Kidney (tissue), 13 donors: ENCODE measurements at regions not wholly inside any gene's neighbourhood (a gene's known extent, or its start where the extent isn't known, plus 50 kb on each side); places are given as distances from the start of the nearest gene placed in this dataset.

ENCODE experiments used
- DNase-seq, 5 donors: peaks; one replicate each; pipeline ENCODE4 v3.0.0-alpha.2; 2013 to 2020
- FAIRE-seq: peaks from 2 replicates; lab custom pipeline; 2012; peaks lifted over from hg19 to GRCh38; lab: Jason Lieb, UNC
- H3K27ac ChIP-seq, 2 donors: one replicate each; pipeline ENCODE4 v1.7.0; 2013; ENCODE audit warnings: low read depth in 2 of 2, low read length in 2 of 2, inconsistent platforms in 1 of 2
- H3K27me3 ChIP-seq: one replicate; pipeline ENCODE4 v1.7.1; 2013; ENCODE audit warnings: low read length, inconsistent platforms; ENCODE audit not compliant: control insufficient read depth, insufficient read depth
- H3K36me3 ChIP-seq, 3 donors: one replicate each; pipeline versions ENCODE4 v1.7.0 to v1.7.1; 2013; ENCODE audit warnings: low read length in 3 of 3, control low read depth in 1 of 3, inconsistent platforms in 1 of 3; ENCODE audit not compliant: insufficient read depth in 3 of 3, control insufficient read depth in 2 of 3
- H3K4me1 ChIP-seq, 3 donors: one replicate each; pipeline versions ENCODE4 v1.7.0 to v1.7.1; 2013; ENCODE audit warnings: low read length in 3 of 3, inconsistent platforms in 1 of 3, low read depth in 1 of 3; ENCODE audit not compliant: control insufficient read depth in 2 of 3, insufficient read depth in 2 of 3
- H3K4me3 ChIP-seq, 3 donors: one replicate each; pipeline versions ENCODE4 v1.7.0 to v1.8.1; 2013; ENCODE audit warnings: low read length in 3 of 3, control low read depth in 1 of 3, inconsistent platforms in 1 of 3
- H3K9ac ChIP-seq, 3 donors: one replicate each; pipeline versions ENCODE4 v1.7.0 to v1.7.1; 2013; ENCODE audit warnings: low read length in 3 of 3, control low read depth in 1 of 3, inconsistent platforms in 1 of 3
- H3K9me3 ChIP-seq, 3 donors: one replicate each; pipeline versions ENCODE4 v1.7.0 to v1.7.1; 2013; ENCODE audit warnings: low read length in 3 of 3, control low read depth in 1 of 3, inconsistent platforms in 1 of 3; ENCODE audit not compliant: control insufficient read depth in 2 of 3, insufficient read depth in 1 of 3
- CTCF ChIP-seq: IDR thresholded peaks from 3 replicates; pipeline ENCODE4 v1.5.1; 2012; ENCODE audit warnings: mild to moderate bottlenecking, moderate library complexity, borderline replicate concordance; ENCODE audit not compliant: insufficient read depth; ENCODE audit errors: extremely low read depth
- intact Hi-C: fragments of 100-400 bp; cut with DNase I; formaldehyde crosslinking; loops from one replicate; pipeline ENCODE4 v1.11.1; 2022
- donor health status: control.
- donor health status: control.
- donor health status: control.
- donor health status: control.
- donor health status: control.
- donor health status: DM: yes; HTN: yes; CAD: no.
- donor health status: Normal renal cell carcinoma (clear cell type).

GRCh38 chr3:163391407-163392181 is 1686.7 kb downstream of the SI start:
- no peak overlapping the region for H3K4me3 ChIP-seq
- FAIRE-seq (no peak), DNase-seq (no peak)
- no peaks in the 10 kb centered on the region for H3K36me3 ChIP-seq
- no peak for TF ChIP-seq CTCF
- no peaks in the 10 kb centered on the region for H3K27me3 ChIP-seq
- no peak overlapping the region for H3K9ac ChIP-seq
- intact Hi-C loops: no loop called here
- no peaks in the 10 kb centered on the region for H3K4me1 ChIP-seq
- H3K9me3 ChIP-seq: no peaks in the 10 kb centered on the region
- no peak overlapping the region for H3K27ac ChIP-seq

GRCh38 chr3:163384383-163384782 is 1693.9 kb downstream of the SI start:
- no peak overlapping the region for H3K9ac ChIP-seq
- no peaks in the 10 kb centered on the region for H3K9me3 ChIP-seq
- H3K4me3 ChIP-seq: no peak overlapping the region
- no peaks in the 10 kb centered on the region for H3K36me3 ChIP-seq
- intact Hi-C loops: no loop called here
- no peak for FAIRE-seq
- H3K27ac ChIP-seq: no peak overlapping the region
- H3K27me3 ChIP-seq: no peaks in the 10 kb centered on the region
- no peak for DNase-seq
- TF ChIP-seq CTCF: no peak
- no peaks in the 10 kb centered on the region for H3K4me1 ChIP-seq

- Histone ChIP-seq H3K4me3 (no peak overlapping the region), H3K9ac (no peak overlapping the region), H3K9me3 (no peaks in the 10 kb centered on the region), H3K4me1 (no peaks in the 10 kb centered on the region), H3K27ac (no peak overlapping the region), H3K36me3 (no peaks in the 10 kb centered on the region), H3K27me3 (no peaks in the 10 kb centered on the region)
- intact Hi-C loops: no loop called here
- FAIRE-seq (no peak), DNase-seq (no peak)
- TF ChIP-seq CTCF: no peak
These were observed 1696.1 kb downstream of the SI start for GRCh38 chr3:163382183-163382582.

- TF ChIP-seq CTCF: no peak
- Histone ChIP-seq H3K36me3 (no peaks in the 10 kb centered on the region), H3K4me1 (no peaks in the 10 kb centered on the region), H3K9me3 (no peaks in the 10 kb centered on the region), H3K27ac (no peak overlapping the region), H3K27me3 (no peaks in the 10 kb centered on the region), H3K9ac (no peak overlapping the region), H3K4me3 (no peak overlapping the region)
- DNase-seq: peak in 1 of 5 donors; percentile 15
- intact Hi-C loops: no loop called here
- no peak for FAIRE-seq
These were observed 1710.1 kb downstream of the SI start for GRCh38 chr3:163368168-163368567.
